ENCODE measurements at regions not wholly inside any gene's neighbourhood (a gene's known extent, or its start where the extent isn't known, plus 50 kb on each side); places are given as distances from the start of the nearest gene placed in this dataset.

GRCh38 chr11:97938789-97939188 lies 1082.0 kb upstream of the CNTN5 start:
- TF ChIP-seq SMC3 (IDR thresholded peaks at IDR 0.05) (no peak), CTCF (IDR thresholded peaks at IDR 0.05) (no peak), MAFK (IDR thresholded peaks at IDR 0.05; ENCODE audit: partially characterized antibody) (no peak), HOXA7 (CRISPR knock-in tag; IDR thresholded peaks at IDR 0.05) (no peak), ZNF302 (CRISPR knock-in tag; IDR thresholded peaks at IDR 0.05) (no peak), MYC (IDR thresholded peaks at IDR 0.05; ENCODE audit: borderline replicate concordance, low read length) (no peak)

Measured in A549 (cell line).